GM23248 (cell line): ENCODE measurements at regions not wholly inside any gene's neighbourhood (a gene's known extent, or its start where the extent isn't known, plus 50 kb on each side); places are given as distances from the start of the nearest gene placed in this dataset.

ENCODE experiments used
- EZH2 ChIP-seq: fragments of 200-600 bp; sonication (generic); IDR thresholded peaks from 2 replicates; pipeline ENCODE4 v1.6.1; 2018; ENCODE audit warnings: antibody characterized with exemption, mild to moderate bottlenecking; ENCODE audit not compliant: insufficient read depth, poor library complexity, severe bottlenecking
- EZH2phosphoT487 ChIP-seq: fragments of 200-600 bp; sonication (generic); IDR thresholded peaks from 2 replicates; pipeline ENCODE4 v1.6.1; 2018; ENCODE audit warnings: antibody characterized with exemption, moderate library complexity, mild to moderate bottlenecking, low read depth; ENCODE audit not compliant: insufficient read depth

DNA sequence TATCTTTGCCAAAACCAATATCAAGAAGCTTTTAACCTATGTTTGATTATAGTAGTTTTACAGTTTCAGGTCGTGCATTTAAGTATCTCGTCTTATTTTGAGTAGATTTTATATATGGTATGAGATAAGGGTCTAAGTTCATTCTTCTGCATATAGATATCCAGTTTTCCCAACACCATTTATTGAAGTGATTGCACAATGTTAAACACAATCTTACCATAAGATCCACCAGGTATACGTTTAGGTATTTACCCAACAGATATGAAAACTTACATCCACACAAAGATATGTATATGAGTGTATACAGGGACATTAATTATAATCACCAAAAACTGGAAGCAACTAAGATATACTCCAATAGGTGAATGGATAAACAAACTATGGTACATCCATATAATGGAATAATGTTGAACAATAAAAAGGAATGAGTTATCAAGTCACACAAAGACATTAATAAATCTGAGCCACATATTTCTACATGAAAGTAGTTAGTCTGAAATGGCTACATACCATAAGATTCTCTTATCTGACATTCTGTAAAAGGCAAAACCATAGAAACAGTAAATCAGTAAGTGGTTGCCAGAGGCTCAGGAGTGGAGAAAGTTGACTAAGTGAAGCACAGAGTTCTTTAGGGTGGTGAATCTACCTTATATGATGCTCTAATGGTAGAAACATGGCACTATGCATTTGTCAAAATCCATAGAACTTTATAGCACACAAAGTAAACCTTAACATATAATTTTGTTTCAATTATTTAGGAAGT, 222.6 kb downstream of the NUAK1 start:
- no peak for TF ChIP-seq EZH2phosphoT487
- no peak for TF ChIP-seq EZH2
